ENCODE measurements at regions not wholly inside any gene's neighbourhood (a gene's known extent, or its start where the extent isn't known, plus 50 kb on each side); places are given as distances from the start of the nearest gene placed in this dataset.

- Histone ChIP-seq H3K27me3 (ENCODE audit: control insufficient read depth, insufficient read depth, low read length) (no peaks in the 10 kb centered on the region), H3K14ac (replicated peaks; ENCODE audit: low read depth, low read length) (no peak overlapping the region), H2BK20ac (ENCODE audit: low read depth, low read length) (no peak overlapping the region), H2AFZ (replicated peaks; ENCODE audit: low read length, poor library complexity) (no peak overlapping the region), H2AK5ac (ENCODE audit: low read depth, low read length) (no peak overlapping the region), H3K4ac (ENCODE audit: low read depth, low read length) (no peak overlapping the region), H3K36me3 (ENCODE audit: control insufficient read depth, insufficient read depth, low read length) (no peaks in the 10 kb centered on the region), H3K9ac (ENCODE audit: low read depth, low read length) (no peak overlapping the region), H3K27ac (ENCODE audit: insufficient read depth, low read length) (no peak overlapping the region), H3K4me2 (ENCODE audit: low read depth, low read length) (no peak overlapping the region), H3K9me3 (ENCODE audit: control insufficient read depth, insufficient read depth, low read length) (peaks cover 42% of the 10 kb centered on the region), H3K79me1 (ENCODE audit: low read depth in 1 of 2, low read length in 2 of 2) (no peaks in the 10 kb centered on the region), H2BK120ac (ENCODE audit: low read depth, low read length) (no peak overlapping the region), H2BK15ac (ENCODE audit: low read depth, low read length) (no peak overlapping the region), H3K9me1 (ENCODE audit: insufficient read depth, low read length) (no peaks in the 10 kb centered on the region), H3K18ac (ENCODE audit: low read depth, low read length) (no peak overlapping the region), H4K5ac (ENCODE audit: low read depth, low read length) (no peak overlapping the region), H3K4me3 (ENCODE audit: insufficient read depth, low read depth, low read length) (no peak overlapping the region), H3K4me1 (ENCODE audit: control insufficient read depth, insufficient read depth, low read length) (no peaks in the 10 kb centered on the region), H4K20me1 (ENCODE audit: insufficient read depth, low read length) (no peaks in the 10 kb centered on the region), H4K8ac (ENCODE audit: low read depth in 2 of 2, low read length in 2 of 2) (no peak overlapping the region), H2BK5ac (ENCODE audit: low read depth, low read length, poor library complexity, severe bottlenecking) (no peak overlapping the region), H4K91ac (ENCODE audit: insufficient read depth, low read depth, low read length) (no peak overlapping the region), H3K56ac (ENCODE audit: extremely low read depth, insufficient read depth, low read length) (no peak overlapping the region), H2AK9ac (replicated peaks; ENCODE audit: low read depth, low read length, poor library complexity) (no peak overlapping the region), H3K23ac (ENCODE audit: low read depth, low read length) (no peak overlapping the region)
- intact Hi-C loops (cut with micrococcal nuclease) (no loop called here), dilution Hi-C loops (cut with HindIII; ENCODE audit: low sequenced_read_pairs, unreplicated experiment) (no loop called here), in situ Hi-C loops (cut with MboI; ENCODE audit: low sequenced_read_pairs) (no loop called here)
- DNase-seq (no peak), ATAC-seq (ENCODE audit: low read depth) (no peak)
- BruUV-seq (replicated peaks), result no TSS peak
- 57% methylated on average over 5 of the region's 7 CpGs; no CpG with 5 or more reads in 1 of the 2 experiments for WGBS, 2 experiments (ENCODE audit: extremely low coverage in 2 of 2, insufficient read length in 1 of 2)
- ChIA-PET POLR2A (ENCODE audit: unreplicated experiment) (no interaction called here), CTCF (no interaction called here)
- TF ChIP-seq POLR2A (IDR thresholded peaks at IDR 0.05; ENCODE audit: low read depth, low read length) (no peak), MXI1 (IDR thresholded peaks at IDR 0.05; ENCODE audit: borderline replicate concordance, low read depth, low read length) (no peak), RFX5 (IDR thresholded peaks at IDR 0.05; ENCODE audit: low read depth, low read length) (no peak), ELK1 (IDR thresholded peaks at IDR 0.05; ENCODE audit: borderline replicate concordance, low read depth, low read length) (no peak), BHLHE40 (IDR thresholded peaks at IDR 0.05; ENCODE audit: low read depth, low read length) (no peak), CTCF (conservative IDR thresholded peaks at IDR 0.05; ENCODE audit: low read depth, low read length) (no peak), USF2 (IDR thresholded peaks at IDR 0.05; ENCODE audit: low read depth, low read length) (no peak), MAFK (IDR thresholded peaks at IDR 0.05; ENCODE audit: low read depth, low read length) (no peak), SMC3 (IDR thresholded peaks at IDR 0.05; ENCODE audit: low read depth, low read length) (no peak), RAD21 (IDR thresholded peaks at IDR 0.05; ENCODE audit: low read length) (no peak), CEBPB (IDR thresholded peaks at IDR 0.05; ENCODE audit: low read depth, low read length) (no peak), MAZ (IDR thresholded peaks at IDR 0.05; ENCODE audit: borderline replicate concordance, low read depth, low read length) (no peak), FOS (IDR thresholded peaks at IDR 0.05; ENCODE audit: low read depth, low read length) (no peak), NFE2L2 (IDR thresholded peaks at IDR 0.05; ENCODE audit: low read depth, low read length) (no peak), CHD1 (IDR thresholded peaks at IDR 0.05; ENCODE audit: low read depth, low read length) (no peak), RCOR1 (IDR thresholded peaks at IDR 0.05; ENCODE audit: insufficient replicate concordance, low read length) (no peak)
Measured at GRCh38 chr10:130257897-130258296, 121.7 kb downstream of the GLRX3 start.
